GM21528 (cell line): ENCODE measurements at regions not wholly inside any gene's neighbourhood (a gene's known extent, or its start where the extent isn't known, plus 50 kb on each side); places are given as distances from the start of the nearest gene placed in this dataset.

Experiments used
- ATAC-seq: cut with Tn5 transposase; IDR thresholded peaks from one replicate; pipeline ENCODE4 v1.9.1; 2021; ENCODE audit warnings: mild to moderate bottlenecking, moderate library complexity; ENCODE audit not compliant: unreplicated experiment, low FRiP score

GRCh38 chr4:177681902-177682301 lies 239.7 kb upstream of the AGA start:
- ATAC-seq = no peak

- ATAC-seq = no peak
Measured at GRCh38 chr4:177687117-177687516, 244.9 kb upstream of the AGA start.

GRCh38 chr4:177692907-177693306 lies 250.7 kb upstream of the AGA start:
- no peak for ATAC-seq

- ATAC-seq = no peak
Measured at GRCh38 chr4:177696438-177696966, 254.3 kb upstream of the AGA start.

GRCh38 chr4:177699365-177700213 lies 257.4 kb upstream of the AGA start:
- ATAC-seq = no peak

- no peak for ATAC-seq
Measured at GRCh38 chr4:177706916-177707315, 264.7 kb upstream of the AGA start.

- no peak for ATAC-seq
Measured at GRCh38 chr4:177713454-177713853, 271.2 kb upstream of the AGA start.

GRCh38 chr4:177717407-177717806 lies 275.2 kb upstream of the AGA start:
- no peak for ATAC-seq

- ATAC-seq = no peak
Measured at GRCh38 chr4:177718514-177718913, 276.3 kb upstream of the AGA start.

- ATAC-seq = no peak
Measured at GRCh38 chr4:177726111-177726510, 283.9 kb upstream of the AGA start.

GRCh38 chr4:177728361-177729152 lies 286.3 kb upstream of the AGA start:
- ATAC-seq = no peak

- no peak for ATAC-seq
Measured at GRCh38 chr4:177729681-177730080, 287.4 kb upstream of the AGA start.

- ATAC-seq = no peak
Measured at GRCh38 chr4:177737387-177737940, 295.2 kb upstream of the AGA start.

GRCh38 chr4:177740563-177740962 lies 298.3 kb upstream of the AGA start:
- no peak for ATAC-seq

- ATAC-seq = no peak
Measured at GRCh38 chr4:177759729-177760128, 317.5 kb upstream of the AGA start.

- ATAC-seq = no peak
Measured at GRCh38 chr4:177761692-177762091, 319.5 kb upstream of the AGA start.

GRCh38 chr4:177769155-177769554 lies 326.9 kb upstream of the AGA start:
- ATAC-seq = no peak

- no peak for ATAC-seq
Measured at GRCh38 chr4:177770776-177771175, 328.5 kb upstream of the AGA start.

GRCh38 chr4:177771645-177772044 lies 329.4 kb upstream of the AGA start:
- no peak for ATAC-seq

GRCh38 chr4:177778623-177779022 lies 336.4 kb upstream of the AGA start:
- no peak for ATAC-seq

- no peak for ATAC-seq
Measured at GRCh38 chr4:177785000-177785399, 342.8 kb upstream of the AGA start.
